Natural killer cell (primary cell): ENCODE measurements at regions not wholly inside any gene's neighbourhood (a gene's known extent, or its start where the extent isn't known, plus 50 kb on each side); places are given as distances from the start of the nearest gene placed in this dataset.
A peak's percentile ranks its signal among the peaks of the same experiment; 100 is the strongest.

Source experiments
- ATAC-seq, 3 donors: fragments of 150-1000 bp in 2 of 3; fragments of 200-7000 bp in 1 of 3; cut with Tn5 transposase; 1 replicate in 1 of 3; 2 replicates in 2 of 3; pipeline ENCODE4 v1.10.0; 2021; ENCODE audit warnings: mild to moderate bottlenecking in 2 of 3, moderate library complexity in 2 of 3
- DNase-seq, 2 donors: peaks; one replicate each; pipeline versions ENCODE4 v3.0.0 to v3.0.0-alpha.2; 2013 to 2021; ENCODE audit warnings: mixed read lengths in 1 of 2
- H3K27ac ChIP-seq: one replicate; pipeline ENCODE4 v1.5.1; 2013; ENCODE audit warnings: mild to moderate bottlenecking, low read length
- H3K27me3 ChIP-seq: one replicate; pipeline ENCODE4 v1.6.1; 2013; ENCODE audit warnings: low read length; ENCODE audit not compliant: control insufficient read depth, insufficient read depth
- H3K36me3 ChIP-seq: one replicate; pipeline ENCODE4 v1.6.1; 2013; ENCODE audit warnings: low read length; ENCODE audit not compliant: control insufficient read depth, insufficient read depth
- H3K4me1 ChIP-seq: one replicate; pipeline ENCODE4 v1.6.1; 2013; ENCODE audit warnings: low read length; ENCODE audit not compliant: control insufficient read depth, insufficient read depth
- H3K4me3 ChIP-seq: one replicate; pipeline ENCODE4 v1.5.1; 2013; ENCODE audit warnings: low read length
- H3K9me3 ChIP-seq: one replicate; pipeline ENCODE4 v1.6.1; 2013; ENCODE audit warnings: low read length; ENCODE audit not compliant: control insufficient read depth, insufficient read depth
- H3K27ac Mint-ChIP-seq, 2 donors: one replicate each; pipeline ENCODE4 v1.8.0; 2022; ENCODE audit warnings: mild to moderate bottlenecking in 2 of 2, mixed read lengths in 2 of 2, moderate library complexity in 1 of 2
- H3K27me3 Mint-ChIP-seq, 2 donors: one replicate each; pipeline ENCODE4 v1.8.0; 2022; ENCODE audit warnings: low read depth in 2 of 2, mixed read lengths in 2 of 2
- H3K36me3 Mint-ChIP-seq: one replicate; pipeline ENCODE4 v1.8.0; 2022; ENCODE audit warnings: mixed read lengths
- H3K4me1 Mint-ChIP-seq, 2 donors: one replicate each; pipeline ENCODE4 v1.8.0; 2022; ENCODE audit warnings: mixed read lengths in 2 of 2
- H3K4me3 Mint-ChIP-seq: one replicate; pipeline ENCODE4 v1.8.0; 2022; ENCODE audit warnings: mild to moderate bottlenecking, moderate library complexity, mixed read lengths
- H3K9me3 Mint-ChIP-seq, 2 donors: one replicate each; pipeline ENCODE4 v1.8.0; 2022; ENCODE audit warnings: mixed read lengths in 2 of 2
- WGBS: methylation state at CpG from one replicate; pipeline ENCODE4 v1.1.7; 2013; ENCODE audit warnings: missing lambda C conversion rate; ENCODE audit not compliant: insufficient coverage; 5-methylcytosine and 5-hydroxymethylcytosine counted together
- intact Hi-C: fragments of 100-400 bp; cut with micrococcal nuclease; formaldehyde crosslinking; loops from one replicate; pipeline ENCODE4 v1.14.2; 2022
- TF ChIP-seq, protein P1 (sequence below): fragments of 200-600 bp; IDR thresholded peaks from one replicate; pipeline ENCODE4 v1.8.0; 2022; ENCODE audit warnings: antibody characterized with exemption

DNA sequence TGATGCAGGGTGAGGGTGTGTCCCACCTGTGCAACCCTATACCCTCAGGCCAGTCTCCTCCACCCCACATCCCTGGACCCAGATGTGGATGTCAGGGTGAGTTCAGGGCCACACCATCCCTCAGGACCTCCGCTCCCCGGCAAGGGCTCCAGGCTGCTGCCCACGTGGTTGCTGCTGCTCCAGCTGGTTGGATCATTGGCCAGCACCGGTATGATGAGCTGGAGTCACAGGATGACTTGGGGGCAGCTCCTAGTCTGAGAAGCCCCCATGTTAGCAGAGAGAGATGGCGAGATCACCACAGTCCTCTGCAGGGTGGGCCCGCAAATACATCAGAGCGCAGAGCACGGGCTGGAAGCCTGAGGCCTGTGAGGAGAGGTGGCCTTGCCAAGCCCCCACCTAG, 103.3 kb upstream of the GDF10 start:
- TF ChIP-seq, protein P1, sequence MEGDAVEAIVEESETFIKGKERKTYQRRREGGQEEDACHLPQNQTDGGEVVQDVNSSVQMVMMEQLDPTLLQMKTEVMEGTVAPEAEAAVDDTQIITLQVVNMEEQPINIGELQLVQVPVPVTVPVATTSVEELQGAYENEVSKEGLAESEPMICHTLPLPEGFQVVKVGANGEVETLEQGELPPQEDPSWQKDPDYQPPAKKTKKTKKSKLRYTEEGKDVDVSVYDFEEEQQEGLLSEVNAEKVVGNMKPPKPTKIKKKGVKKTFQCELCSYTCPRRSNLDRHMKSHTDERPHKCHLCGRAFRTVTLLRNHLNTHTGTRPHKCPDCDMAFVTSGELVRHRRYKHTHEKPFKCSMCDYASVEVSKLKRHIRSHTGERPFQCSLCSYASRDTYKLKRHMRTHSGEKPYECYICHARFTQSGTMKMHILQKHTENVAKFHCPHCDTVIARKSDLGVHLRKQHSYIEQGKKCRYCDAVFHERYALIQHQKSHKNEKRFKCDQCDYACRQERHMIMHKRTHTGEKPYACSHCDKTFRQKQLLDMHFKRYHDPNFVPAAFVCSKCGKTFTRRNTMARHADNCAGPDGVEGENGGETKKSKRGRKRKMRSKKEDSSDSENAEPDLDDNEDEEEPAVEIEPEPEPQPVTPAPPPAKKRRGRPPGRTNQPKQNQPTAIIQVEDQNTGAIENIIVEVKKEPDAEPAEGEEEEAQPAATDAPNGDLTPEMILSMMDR = no peak
- DNase-seq (no peak), ATAC-seq (no peak)
- Histone ChIP-seq H3K4me3 (no peak overlapping the region), H3K4me1 (no peaks in the 10 kb centered on the region), H3K9me3 (no peaks in the 10 kb centered on the region), H3K27me3 (no peaks in the 10 kb centered on the region), H3K36me3 (no peaks in the 10 kb centered on the region), H3K27ac (no peak overlapping the region)
- H3K36me3 Mint-ChIP-seq = no peaks in the 10 kb centered on the region
- no peak overlapping the region for H3K27ac Mint-ChIP-seq
- H3K27me3 Mint-ChIP-seq = no peaks in the 10 kb centered on the region
- no peaks in the 10 kb centered on the region for H3K4me1 Mint-ChIP-seq
- H3K9me3 Mint-ChIP-seq = no peaks in the 10 kb centered on the region
- 95% methylated on average over 8 of the region's 8 CpGs for WGBS
- intact Hi-C loops = no loop called here
- no peak overlapping the region for H3K4me3 Mint-ChIP-seq

GRCh38 chr10:47198221-47198620, 101.8 kb upstream of the GDF10 start:
- intact Hi-C loops = no loop called here
- Histone ChIP-seq H3K4me3 (no peak overlapping the region), H3K27me3 (no peaks in the 10 kb centered on the region), H3K36me3 (no peaks in the 10 kb centered on the region), H3K9me3 (no peaks in the 10 kb centered on the region), H3K27ac (no peak overlapping the region), H3K4me1 (no peaks in the 10 kb centered on the region)
- TF ChIP-seq, protein P1 = no peak
- Mint-ChIP-seq H3K9me3 (no peaks in the 10 kb centered on the region), H3K36me3 (no peaks in the 10 kb centered on the region), H3K4me3 (no peak overlapping the region), H3K27ac (no peak overlapping the region), H3K4me1 (no peaks in the 10 kb centered on the region), H3K27me3 (no peaks in the 10 kb centered on the region)
- no peak for DNase-seq
- ATAC-seq = no peak
- 81% methylated on average over 4 of the region's 4 CpGs for whole genome bisulfite sequencing

DNA sequence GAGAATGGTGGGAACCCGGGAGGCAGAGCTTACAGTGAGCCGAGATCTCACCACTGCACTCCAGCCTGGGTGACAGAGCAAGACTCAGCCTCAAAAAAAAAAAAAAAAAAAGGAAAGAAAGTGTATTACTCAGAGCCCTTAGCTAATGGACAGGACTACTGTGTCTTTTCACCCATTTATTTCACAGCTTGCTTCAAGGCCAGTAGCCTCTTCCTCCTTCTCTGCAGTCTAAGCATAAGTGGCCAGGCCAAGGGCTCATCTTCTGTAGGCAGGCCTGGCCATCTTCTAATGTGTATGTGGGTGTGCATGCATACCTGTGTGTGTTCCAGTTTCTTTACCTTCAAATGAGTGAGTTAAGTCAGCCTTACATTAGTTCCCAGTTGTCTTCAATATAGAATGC, 94.8 kb upstream of the GDF10 start:
- Mint-ChIP-seq H3K4me3 (no peak overlapping the region), H3K27ac (no peak overlapping the region), H3K36me3 (no peaks in the 10 kb centered on the region), H3K27me3 (no peaks in the 10 kb centered on the region), H3K9me3 (no peaks in the 10 kb centered on the region), H3K4me1 (peaks cover 0 to 21% of the 10 kb centered on the region in 2 donors)
- Histone ChIP-seq H3K4me3 (no peak overlapping the region), H3K27me3 (no peaks in the 10 kb centered on the region), H3K27ac (no peak overlapping the region), H3K4me1 (peaks cover 9% of the 10 kb centered on the region), H3K9me3 (no peaks in the 10 kb centered on the region), H3K36me3 (no peaks in the 10 kb centered on the region)
- WGBS = 88% methylated on average over 2 of the region's 2 CpGs
- no peak for ATAC-seq
- TF ChIP-seq, protein P1 = no peak
- DNase-seq = no peak
- intact Hi-C loops = no loop called here

DNA sequence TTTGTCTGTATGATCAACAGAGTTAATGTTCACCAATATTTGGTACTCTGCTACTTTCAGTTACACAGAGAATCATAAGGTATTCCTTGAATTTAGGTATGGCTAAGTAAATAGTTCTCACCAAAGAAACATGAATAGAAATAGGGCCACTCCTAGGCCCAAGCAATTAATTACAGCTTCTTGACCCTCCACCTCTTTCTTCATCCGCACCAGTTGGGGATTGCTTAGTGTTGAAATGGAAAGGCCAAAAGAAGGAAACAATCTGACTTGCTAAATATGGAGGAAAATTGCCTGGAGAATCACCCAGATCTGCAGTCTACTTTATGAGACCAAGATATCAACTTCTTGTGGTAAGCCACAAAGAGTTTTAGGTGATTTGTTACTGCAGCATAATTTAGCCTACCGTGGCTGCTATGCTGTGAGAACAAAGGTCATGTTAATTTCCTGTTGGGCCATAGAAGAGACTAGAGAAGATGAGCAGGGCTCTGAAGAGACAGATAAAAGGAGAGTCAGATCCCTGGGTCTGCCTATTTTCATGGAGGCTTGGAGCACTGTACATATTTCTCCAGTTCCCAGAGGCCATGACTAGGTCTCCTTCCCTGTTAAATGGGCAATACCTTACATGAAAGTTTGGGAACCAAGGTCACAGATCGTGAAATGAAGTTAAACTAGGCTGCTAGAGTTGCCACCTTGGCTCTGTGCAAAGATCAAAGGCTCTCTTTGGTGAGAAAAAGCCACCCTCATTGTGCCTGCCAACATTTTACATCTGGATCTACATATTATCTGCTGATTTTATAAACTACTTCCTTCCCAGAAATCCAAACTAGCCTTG, 93.3 kb upstream of the GDF10 start:
- H3K4me1 ChIP-seq = peaks cover 9% of the 10 kb centered on the region
- Mint-ChIP-seq H3K36me3 (no peaks in the 10 kb centered on the region), H3K4me1 (peaks cover 0 to 21% of the 10 kb centered on the region in 2 donors), H3K27ac (no peak overlapping the region), H3K27me3 (no peaks in the 10 kb centered on the region), H3K4me3 (no peak overlapping the region), H3K9me3 (no peaks in the 10 kb centered on the region)
- intact Hi-C loops = no loop called here
- no peak overlapping the region for H3K4me3 ChIP-seq
- ATAC-seq (peak in 1 of 3 donors; percentile 33), DNase-seq (peak in 1 of 2 donors; percentile 64)
- no peaks in the 10 kb centered on the region for H3K9me3 ChIP-seq
- TF ChIP-seq, protein P1 = no peak
- no peaks in the 10 kb centered on the region for H3K36me3 ChIP-seq
- H3K27me3 ChIP-seq = no peaks in the 10 kb centered on the region
- 17% methylated on average over 2 of the region's 3 CpGs for WGBS
- peak overlapping the region; percentile 14 for H3K27ac ChIP-seq
